ENCODE measurements at regions not wholly inside any gene's neighbourhood (a gene's known extent, or its start where the extent isn't known, plus 50 kb on each side); places are given as distances from the start of the nearest gene placed in this dataset.

GRCh38 chr15:87115795-87116194 is 1036.1 kb downstream of the AGBL1 start:
- H3K4me3 ChIP-seq (replicated peaks; ENCODE audit: low read depth, low read length): no peak overlapping the region
- TF ChIP-seq CTCF (IDR thresholded peaks at IDR 0.05; ENCODE audit: low read depth, low read length, missing control alignments): no peak
- DNase-seq (ENCODE audit: extremely low read depth, low read depth): no peak

DNA sequence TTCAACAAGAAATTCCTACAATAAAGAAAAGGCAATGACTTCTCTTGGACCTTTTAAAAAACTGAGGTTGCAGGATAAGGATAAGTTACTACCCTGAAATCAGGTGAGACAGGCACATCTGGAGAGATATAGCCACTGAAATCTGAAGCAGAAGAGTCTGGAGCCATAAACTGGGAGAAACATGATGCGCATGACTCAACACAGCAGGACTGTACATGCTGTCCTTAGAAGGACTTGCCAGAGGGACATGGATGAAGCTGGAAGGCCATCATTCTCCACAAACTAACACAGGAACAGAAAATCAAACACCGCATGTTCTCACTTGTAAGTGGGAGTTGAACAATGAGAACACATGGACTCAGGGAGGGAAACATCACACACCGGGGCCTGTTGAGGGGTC is 1020.2 kb downstream of the AGBL1 start:
- TF ChIP-seq CTCF (IDR thresholded peaks at IDR 0.05; ENCODE audit: low read depth, low read length, missing control alignments): no peak
- no peak overlapping the region for H3K4me3 ChIP-seq (replicated peaks; ENCODE audit: low read depth, low read length)
- DNase-seq (ENCODE audit: extremely low read depth, low read depth): no peak

DNA sequence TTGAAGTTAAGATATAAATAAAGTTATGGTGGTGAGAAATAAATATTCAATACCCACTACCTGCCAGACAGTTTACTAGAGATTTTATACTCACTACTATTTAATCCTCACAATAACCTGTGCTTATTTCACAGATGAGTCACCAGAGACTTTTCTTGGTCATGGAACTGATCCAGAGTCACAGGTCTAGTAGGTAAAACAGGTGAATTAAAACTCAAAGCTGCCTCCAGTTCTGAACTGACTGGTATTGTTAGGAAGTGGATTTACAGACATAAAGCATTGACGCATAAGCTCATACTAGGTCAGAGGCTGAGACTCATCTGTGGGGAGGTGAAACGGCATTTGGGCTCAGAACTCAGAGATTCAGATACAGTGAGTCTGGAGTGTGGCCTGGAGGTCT is 1009.9 kb downstream of the AGBL1 start:
- DNase-seq (ENCODE audit: extremely low read depth, low read depth): no peak
- H3K4me3 ChIP-seq (replicated peaks; ENCODE audit: low read depth, low read length): no peak overlapping the region
- no peak for TF ChIP-seq CTCF (IDR thresholded peaks at IDR 0.05; ENCODE audit: low read depth, low read length, missing control alignments)

DNA sequence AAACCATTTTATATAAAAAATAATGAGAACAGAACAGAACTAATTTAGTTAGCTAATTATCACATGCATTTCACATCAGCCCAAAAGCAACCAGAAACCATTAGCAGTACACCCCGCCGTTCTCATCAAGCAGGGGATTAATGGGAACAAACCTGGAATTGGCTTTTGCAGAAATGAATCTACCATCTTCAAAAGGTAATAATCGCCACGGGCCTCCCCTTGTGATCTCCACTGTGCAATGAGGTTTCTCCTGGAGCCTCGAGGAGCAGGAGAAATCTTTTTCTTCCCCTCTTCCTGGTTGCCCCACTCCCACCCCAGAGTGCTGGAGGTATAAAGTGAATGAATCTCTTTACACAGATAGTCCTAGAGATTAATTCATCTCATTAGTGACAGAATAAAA is 1003.5 kb downstream of the AGBL1 start:
- no peak for TF ChIP-seq CTCF (IDR thresholded peaks at IDR 0.05; ENCODE audit: low read depth, low read length, missing control alignments)
- DNase-seq (ENCODE audit: extremely low read depth, low read depth): no peak
- H3K4me3 ChIP-seq (replicated peaks; ENCODE audit: low read depth, low read length): no peak overlapping the region

GRCh38 chr15:87082581-87082980 is 1002.9 kb downstream of the AGBL1 start:
- no peak for DNase-seq (ENCODE audit: extremely low read depth, low read depth)
- H3K4me3 ChIP-seq (replicated peaks; ENCODE audit: low read depth, low read length): no peak overlapping the region
- TF ChIP-seq CTCF (IDR thresholded peaks at IDR 0.05; ENCODE audit: low read depth, low read length, missing control alignments): no peak

DNA sequence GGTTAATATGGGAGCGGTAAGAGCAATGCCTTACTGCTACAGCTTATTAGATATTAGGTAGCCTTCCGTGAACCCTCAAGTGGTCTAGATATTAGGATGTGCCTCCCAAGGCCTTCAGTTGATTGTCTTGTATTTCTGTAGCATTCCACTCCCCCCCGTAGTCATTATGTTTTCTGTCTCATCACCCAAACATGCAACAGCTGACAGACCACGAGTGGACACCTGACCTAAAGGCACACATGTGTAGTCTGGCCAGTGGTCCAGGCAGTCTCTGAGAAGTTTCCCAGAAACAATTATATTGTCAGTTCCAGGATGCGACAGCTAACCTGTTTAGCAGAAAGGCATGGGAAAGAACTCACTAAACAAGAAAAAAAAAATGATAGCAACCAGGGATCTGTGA is 1000.9 kb downstream of the AGBL1 start:
- no peak for TF ChIP-seq CTCF (IDR thresholded peaks at IDR 0.05; ENCODE audit: low read depth, low read length, missing control alignments)
- no peak overlapping the region for H3K4me3 ChIP-seq (replicated peaks; ENCODE audit: low read depth, low read length)
- DNase-seq (ENCODE audit: extremely low read depth, low read depth): no peak
